Brain microvascular endothelial cell (primary cell): ENCODE measurements at regions not wholly inside any gene's neighbourhood (a gene's known extent, or its start where the extent isn't known, plus 50 kb on each side); places are given as distances from the start of the nearest gene placed in this dataset.

Experiments used
- DNase-seq: peaks from one replicate; pipeline ENCODE4 v3.0.0-alpha.2; 2020
- H3K27ac ChIP-seq: fragments of 250-450 bp; sonication (Bioruptor Pico); 2 replicates; pipeline ENCODE4 v1.5.1; 2020; ENCODE audit warnings: mild to moderate bottlenecking, moderate library complexity
- H3K27me3 ChIP-seq: fragments of 250-450 bp; sonication (Bioruptor Pico); replicated peaks from 2 replicates; pipeline ENCODE4 v1.5.1; 2020; ENCODE audit warnings: mild to moderate bottlenecking
- H3K36me3 ChIP-seq: fragments of 250-450 bp; sonication (Bioruptor Pico); replicated peaks from 2 replicates; pipeline ENCODE4 v1.5.1; 2020; ENCODE audit warnings: mild to moderate bottlenecking
- H3K4me3 ChIP-seq: 2 replicates; pipeline ENCODE4 v1.5.1; 2011; ENCODE audit warnings: low read depth, mild to moderate bottlenecking, control low read depth, low read length, moderate library complexity
- CTCF ChIP-seq: IDR thresholded peaks from 2 replicates; pipeline ENCODE4 v1.5.1; 2011; ENCODE audit warnings: low read depth, mild to moderate bottlenecking, moderate library complexity, low read length, control low read depth, inconsistent platforms; ENCODE audit errors: missing control alignments
- in situ Hi-C: cut with HindIII; loops from 2 replicates; pipeline ENCODE4 v1.10.0; 2017; ENCODE audit warnings: low sequenced_read_pairs, low pct_ligation_motif_present

- in situ Hi-C loops: no loop called here
- H3K27ac ChIP-seq: no peak overlapping the region
- TF ChIP-seq CTCF: no peak
- H3K36me3 ChIP-seq: no peaks in the 10 kb centered on the region
- no peak for DNase-seq
- H3K4me3 ChIP-seq: no peak overlapping the region
- no peaks in the 10 kb centered on the region for H3K27me3 ChIP-seq
Observed at GRCh38 chr18:67938660-67939059, 422.1 kb upstream of the DSEL start.

GRCh38 chr18:67935638-67936037 lies 419.1 kb upstream of the DSEL start:
- TF ChIP-seq CTCF: no peak

GRCh38 chr18:67933271-67933670 lies 416.8 kb upstream of the DSEL start:
- H3K36me3 ChIP-seq: no peaks in the 10 kb centered on the region
- no peak for TF ChIP-seq CTCF
- in situ Hi-C loops: no loop called here
- no peaks in the 10 kb centered on the region for H3K27me3 ChIP-seq
- no peak overlapping the region for H3K27ac ChIP-seq
- H3K4me3 ChIP-seq: no peak overlapping the region
- no peak for DNase-seq

More at GRCh38 chr18:67935638-67936037, 419.1 kb upstream of the DSEL start:
- Histone ChIP-seq H3K27ac (no peak overlapping the region), H3K36me3 (no peaks in the 10 kb centered on the region), H3K4me3 (no peak overlapping the region), H3K27me3 (no peaks in the 10 kb centered on the region)
- no peak for DNase-seq
- in situ Hi-C loops: no loop called here

- Histone ChIP-seq H3K36me3 (no peaks in the 10 kb centered on the region), H3K4me3 (no peak overlapping the region), H3K27ac (no peak overlapping the region), H3K27me3 (no peaks in the 10 kb centered on the region)
- DNase-seq: no peak
- in situ Hi-C loops: no loop called here
- no peak for TF ChIP-seq CTCF
Observed at GRCh38 chr18:67932271-67932670, 415.8 kb upstream of the DSEL start.

- no peak for DNase-seq
- no peak for TF ChIP-seq CTCF
- H3K36me3 ChIP-seq: no peaks in the 10 kb centered on the region
- in situ Hi-C loops: no loop called here
- H3K4me3 ChIP-seq: no peak overlapping the region
- H3K27ac ChIP-seq: no peak overlapping the region
- no peaks in the 10 kb centered on the region for H3K27me3 ChIP-seq
Observed at GRCh38 chr18:67926929-67927864, 410.7 kb upstream of the DSEL start.
